Astrocyte of the cerebellum (primary cell): ENCODE measurements at regions not wholly inside any gene's neighbourhood (a gene's known extent, or its start where the extent isn't known, plus 50 kb on each side); places are given as distances from the start of the nearest gene placed in this dataset.
"Not testable (repeated sequence)": the region's sequence is repeated elsewhere in the genome, so short reads cannot be mapped to it uniquely, and the experiment has no call there.

Experiments used
- DNase-seq: peaks from one replicate; pipeline ENCODE4 v3.0.0-alpha.2; 2011; ENCODE audit warnings: low read depth
- H3K4me3 ChIP-seq: 2 replicates; pipeline ENCODE4 v1.5.1; 2011; ENCODE audit warnings: mild to moderate bottlenecking, low read depth, low read length, moderate library complexity
- CTCF ChIP-seq: IDR thresholded peaks from 2 replicates; pipeline ENCODE4 v1.5.1; 2012; ENCODE audit warnings: low read length, low read depth, moderate library complexity, mild to moderate bottlenecking; ENCODE audit errors: missing control alignments
- in situ Hi-C: cut with HindIII; loops from 2 replicates; pipeline ENCODE4 v1.10.0; 2017; ENCODE audit warnings: low sequenced_read_pairs

GRCh38 chr2:174681099-174682006 lies 82.9 kb downstream of the CHRNA1 start:
- peak; percentile 19 for DNase-seq
- no peak for TF ChIP-seq CTCF
- peak overlapping the region; percentile 65 for H3K4me3 ChIP-seq
- in situ Hi-C loops = no loop called here

- TF ChIP-seq CTCF = no peak
- in situ Hi-C loops = no loop called here
- DNase-seq = peak; percentile 32
- no peak overlapping the region for H3K4me3 ChIP-seq
Observed at GRCh38 chr2:174680221-174680620, 82.6 kb upstream of the WIPF1 start.

- in situ Hi-C loops = no loop called here
- TF ChIP-seq CTCF = no peak
- no peak for DNase-seq
- no peak overlapping the region for H3K4me3 ChIP-seq
Observed at GRCh38 chr2:174678395-174678794, 80.8 kb upstream of the WIPF1 start.

GRCh38 chr2:174675615-174676014 lies 78.0 kb upstream of the WIPF1 start:
- TF ChIP-seq CTCF = no peak
- no peak for DNase-seq
- in situ Hi-C loops = no loop called here
- H3K4me3 ChIP-seq = no peak overlapping the region

GRCh38 chr2:174673876-174674275 lies 76.3 kb upstream of the WIPF1 start:
- in situ Hi-C loops = no loop called here
- DNase-seq = no peak
- no peak overlapping the region for H3K4me3 ChIP-seq
- TF ChIP-seq CTCF = no peak

- no peak for DNase-seq
- H3K4me3 ChIP-seq = no peak overlapping the region
- TF ChIP-seq CTCF = no peak
- in situ Hi-C loops = no loop called here
Observed at GRCh38 chr2:174673440-174673839, 75.8 kb upstream of the WIPF1 start.

GRCh38 chr2:174671532-174671931 lies 73.9 kb upstream of the WIPF1 start:
- in situ Hi-C loops, DNase-seq, H3K4me3 ChIP-seq: not testable (repeated sequence)
